IPS DF 6.9 (cell line): ENCODE measurements at regions not wholly inside any gene's neighbourhood (a gene's known extent, or its start where the extent isn't known, plus 50 kb on each side); places are given as distances from the start of the nearest gene placed in this dataset.
"Not testable (repeated sequence)": the region's sequence is repeated elsewhere in the genome, so short reads cannot be mapped to it uniquely, and the experiment has no call there.

ENCODE experiments used
- DNase-seq: peaks from one replicate; pipeline ENCODE4 v3.0.0-alpha.2; 2013; ENCODE audit warnings: low read depth, low spot score
- H3K27ac ChIP-seq: one replicate; pipeline ENCODE4 v1.5.1; 2013; ENCODE audit warnings: low read length, control low read depth
- H3K27me3 ChIP-seq: 2 replicates; pipeline ENCODE4 v1.6.1; 2013; ENCODE audit warnings: mild to moderate bottlenecking, low read length; ENCODE audit not compliant: control insufficient read depth, insufficient read depth
- H3K36me3 ChIP-seq: 2 replicates; pipeline ENCODE4 v1.6.1; 2013; ENCODE audit warnings: low read length; ENCODE audit not compliant: control insufficient read depth, insufficient read depth
- H3K4me1 ChIP-seq: 2 replicates; pipeline ENCODE4 v1.6.1; 2013; ENCODE audit warnings: low read length; ENCODE audit not compliant: control insufficient read depth, insufficient read depth
- H3K4me3 ChIP-seq: 2 replicates; pipeline ENCODE4 v1.5.1; 2013; ENCODE audit warnings: mild to moderate bottlenecking, low read length
- H3K9me3 ChIP-seq: 2 replicates; pipeline ENCODE4 v1.6.1; 2013; ENCODE audit warnings: low read length, inconsistent platforms; ENCODE audit not compliant: control insufficient read depth, insufficient read depth
- WGBS: extraction: QIAGEN DNeasy Blood & Tissue Kit; methylation state at CpG from one replicate; pipeline ENCODE4 v1.1.7; 2013; ENCODE audit warnings: mixed read lengths, missing lambda C conversion rate; ENCODE audit not compliant: insufficient read length, insufficient coverage; 5-methylcytosine and 5-hydroxymethylcytosine counted together

GRCh38 chr11:67889646-67890045 lies 114.3 kb downstream of the UNC93B1 start:
- H3K4me1 ChIP-seq, H3K9me3 ChIP-seq, H3K27ac ChIP-seq, DNase-seq, H3K27me3 ChIP-seq, H3K36me3 ChIP-seq, H3K4me3 ChIP-seq: not testable (repeated sequence)
- WGBS, result no CpG with 5 or more reads among the region's 4 CpGs

- H3K36me3 ChIP-seq, H3K9me3 ChIP-seq, H3K27me3 ChIP-seq, H3K4me1 ChIP-seq, DNase-seq, H3K27ac ChIP-seq, H3K4me3 ChIP-seq: not testable (repeated sequence)
- WGBS, result no CpG with 5 or more reads among the region's 8 CpGs
Observed at GRCh38 chr11:67888056-67888455, 115.8 kb downstream of the UNC93B1 start.

DNA sequence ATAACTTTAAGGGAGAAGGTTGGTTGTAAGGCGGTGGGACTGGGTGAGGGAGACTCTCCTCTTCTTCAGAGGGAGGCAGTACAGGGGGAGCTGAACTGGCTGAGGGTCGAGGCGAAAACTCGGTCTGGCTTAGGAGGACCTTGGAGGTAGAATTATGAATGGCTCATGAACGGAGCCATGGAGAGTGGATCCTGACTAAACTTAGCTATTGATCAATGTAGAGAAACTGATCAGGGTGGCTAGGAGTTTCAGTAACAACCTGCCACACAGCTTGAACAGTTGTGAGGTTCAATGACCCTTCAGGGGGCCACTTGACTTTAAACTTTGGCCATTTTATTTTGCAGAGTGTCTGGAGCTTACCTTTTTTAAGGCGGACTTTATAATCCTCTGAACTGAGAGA lies 117.2 kb downstream of the UNC93B1 start:
- H3K4me3 ChIP-seq, DNase-seq, H3K36me3 ChIP-seq, H3K4me1 ChIP-seq, H3K9me3 ChIP-seq, H3K27me3 ChIP-seq, H3K27ac ChIP-seq: not testable (repeated sequence)
- WGBS, result no CpG with 5 or more reads among the region's 6 CpGs

GRCh38 chr11:67886207-67886606 lies 117.7 kb downstream of the UNC93B1 start:
- H3K27me3 ChIP-seq, H3K4me3 ChIP-seq, H3K36me3 ChIP-seq, H3K27ac ChIP-seq, DNase-seq, H3K9me3 ChIP-seq, H3K4me1 ChIP-seq: not testable (repeated sequence)
- WGBS, result no CpG with 5 or more reads among the region's 7 CpGs

GRCh38 chr11:67885574-67885973 lies 118.3 kb downstream of the UNC93B1 start:
- DNase-seq, H3K4me3 ChIP-seq, H3K36me3 ChIP-seq, H3K9me3 ChIP-seq, H3K27ac ChIP-seq, H3K4me1 ChIP-seq, H3K27me3 ChIP-seq: not testable (repeated sequence)
- no CpG with 5 or more reads among the region's 3 CpGs for WGBS

GRCh38 chr11:67884761-67885558 lies 118.9 kb downstream of the UNC93B1 start:
- not testable (repeated sequence) for DNase-seq, H3K4me3 ChIP-seq
- no CpG with 5 or more reads among the region's 18 CpGs for WGBS

GRCh38 chr11:67884073-67884757 lies 119.7 kb downstream of the UNC93B1 start:
- not testable (repeated sequence) for H3K4me1 ChIP-seq, DNase-seq
- WGBS, result no CpG with 5 or more reads among the region's 13 CpGs

More at GRCh38 chr11:67884761-67885558, 118.9 kb downstream of the UNC93B1 start:
- H3K27ac ChIP-seq, H3K9me3 ChIP-seq, H3K27me3 ChIP-seq, H3K36me3 ChIP-seq, H3K4me1 ChIP-seq: not testable (repeated sequence)

DNA sequence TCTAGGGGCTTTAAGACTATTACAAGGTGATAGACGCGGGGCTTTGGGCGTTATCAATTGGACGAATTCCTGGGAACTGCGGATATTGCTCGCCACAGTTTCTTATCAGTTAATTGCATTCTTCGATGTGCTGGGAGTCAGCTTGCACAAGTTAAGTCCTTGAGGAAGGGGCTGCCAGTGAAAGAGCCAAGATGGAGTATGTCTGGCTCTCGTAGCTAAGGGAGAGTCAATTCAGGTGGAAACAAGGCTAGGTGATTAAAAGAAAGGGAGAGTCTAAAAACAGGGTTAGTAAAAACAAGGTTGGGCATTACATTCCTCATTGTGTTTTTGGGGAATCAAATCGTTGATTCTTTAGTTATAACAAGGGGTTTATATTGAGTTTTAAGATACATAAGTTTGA lies 121.6 kb downstream of the UNC93B1 start:
- WGBS, result 100% methylated on average over 2 of the region's 9 CpGs

More at GRCh38 chr11:67884073-67884757, 119.7 kb downstream of the UNC93B1 start:
- not testable (repeated sequence) for H3K9me3 ChIP-seq, H3K27ac ChIP-seq, H3K36me3 ChIP-seq, H3K4me3 ChIP-seq, H3K27me3 ChIP-seq

GRCh38 chr11:67881836-67882235 lies 122.1 kb downstream of the UNC93B1 start:
- DNase-seq, H3K4me1 ChIP-seq, H3K9me3 ChIP-seq, H3K36me3 ChIP-seq, H3K27ac ChIP-seq, H3K27me3 ChIP-seq, H3K4me3 ChIP-seq: not testable (repeated sequence)
- no CpG with 5 or more reads among the region's 10 CpGs for WGBS

More for the DNA sequence above, 121.6 kb downstream of the UNC93B1 start:
- not testable (repeated sequence) for H3K4me3 ChIP-seq, H3K27ac ChIP-seq, H3K36me3 ChIP-seq, H3K27me3 ChIP-seq, H3K4me1 ChIP-seq, H3K9me3 ChIP-seq, DNase-seq

- H3K27ac ChIP-seq, H3K27me3 ChIP-seq, H3K4me1 ChIP-seq, H3K9me3 ChIP-seq, H3K36me3 ChIP-seq, DNase-seq, H3K4me3 ChIP-seq: not testable (repeated sequence)
- WGBS, result no CpG with 5 or more reads among the region's 8 CpGs
Observed at GRCh38 chr11:67880594-67881196, 123.2 kb downstream of the UNC93B1 start.
